ENCODE measurements at regions not wholly inside any gene's neighbourhood (a gene's known extent, or its start where the extent isn't known, plus 50 kb on each side); places are given as distances from the start of the nearest gene placed in this dataset.

GRCh38 chr5:63152871-63153270 is 574.3 kb downstream of the LRRC70 start:
- no peak overlapping the region for H3K4me2 ChIP-seq (ENCODE audit: low read length)
- no peaks in the 10 kb centered on the region for H3K9me3 ChIP-seq (ENCODE audit: low read length)
- no peak overlapping the region for H3K9ac ChIP-seq (ENCODE audit: low read length)
- H3K79me2 ChIP-seq (replicated peaks; ENCODE audit: insufficient read depth, low read length): no peaks in the 10 kb centered on the region
- H3K27me3 ChIP-seq (ENCODE audit: insufficient read depth, low read depth, low read length): no peaks in the 10 kb centered on the region
- H3K9me2 ChIP-seq (ENCODE audit: insufficient read depth, low read length): no peaks in the 10 kb centered on the region
- H3K4me3 ChIP-seq (ENCODE audit: low read length): no peak overlapping the region
- H3K27ac ChIP-seq (ENCODE audit: low read length): no peak overlapping the region
- H2AFZ ChIP-seq (ENCODE audit: low read depth, low read length): no peak overlapping the region
- H3K36me3 ChIP-seq (ENCODE audit: insufficient read depth, low read length): no peaks in the 10 kb centered on the region
- no peaks in the 10 kb centered on the region for H3F3A ChIP-seq (ENCODE audit: insufficient read depth, low read length, poor library complexity, severe bottlenecking)
- TF ChIP-seq, protein P1, sequence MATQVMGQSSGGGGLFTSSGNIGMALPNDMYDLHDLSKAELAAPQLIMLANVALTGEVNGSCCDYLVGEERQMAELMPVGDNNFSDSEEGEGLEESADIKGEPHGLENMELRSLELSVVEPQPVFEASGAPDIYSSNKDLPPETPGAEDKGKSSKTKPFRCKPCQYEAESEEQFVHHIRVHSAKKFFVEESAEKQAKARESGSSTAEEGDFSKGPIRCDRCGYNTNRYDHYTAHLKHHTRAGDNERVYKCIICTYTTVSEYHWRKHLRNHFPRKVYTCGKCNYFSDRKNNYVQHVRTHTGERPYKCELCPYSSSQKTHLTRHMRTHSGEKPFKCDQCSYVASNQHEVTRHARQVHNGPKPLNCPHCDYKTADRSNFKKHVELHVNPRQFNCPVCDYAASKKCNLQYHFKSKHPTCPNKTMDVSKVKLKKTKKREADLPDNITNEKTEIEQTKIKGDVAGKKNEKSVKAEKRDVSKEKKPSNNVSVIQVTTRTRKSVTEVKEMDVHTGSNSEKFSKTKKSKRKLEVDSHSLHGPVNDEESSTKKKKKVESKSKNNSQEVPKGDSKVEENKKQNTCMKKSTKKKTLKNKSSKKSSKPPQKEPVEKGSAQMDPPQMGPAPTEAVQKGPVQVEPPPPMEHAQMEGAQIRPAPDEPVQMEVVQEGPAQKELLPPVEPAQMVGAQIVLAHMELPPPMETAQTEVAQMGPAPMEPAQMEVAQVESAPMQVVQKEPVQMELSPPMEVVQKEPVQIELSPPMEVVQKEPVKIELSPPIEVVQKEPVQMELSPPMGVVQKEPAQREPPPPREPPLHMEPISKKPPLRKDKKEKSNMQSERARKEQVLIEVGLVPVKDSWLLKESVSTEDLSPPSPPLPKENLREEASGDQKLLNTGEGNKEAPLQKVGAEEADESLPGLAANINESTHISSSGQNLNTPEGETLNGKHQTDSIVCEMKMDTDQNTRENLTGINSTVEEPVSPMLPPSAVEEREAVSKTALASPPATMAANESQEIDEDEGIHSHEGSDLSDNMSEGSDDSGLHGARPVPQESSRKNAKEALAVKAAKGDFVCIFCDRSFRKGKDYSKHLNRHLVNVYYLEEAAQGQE (IDR thresholded peaks at IDR 0.05; ENCODE audit: borderline replicate concordance): no peak
- no peak for TF ChIP-seq TAF1 (IDR thresholded peaks at IDR 0.05; ENCODE audit: low read depth)
- TF ChIP-seq, protein P2, sequence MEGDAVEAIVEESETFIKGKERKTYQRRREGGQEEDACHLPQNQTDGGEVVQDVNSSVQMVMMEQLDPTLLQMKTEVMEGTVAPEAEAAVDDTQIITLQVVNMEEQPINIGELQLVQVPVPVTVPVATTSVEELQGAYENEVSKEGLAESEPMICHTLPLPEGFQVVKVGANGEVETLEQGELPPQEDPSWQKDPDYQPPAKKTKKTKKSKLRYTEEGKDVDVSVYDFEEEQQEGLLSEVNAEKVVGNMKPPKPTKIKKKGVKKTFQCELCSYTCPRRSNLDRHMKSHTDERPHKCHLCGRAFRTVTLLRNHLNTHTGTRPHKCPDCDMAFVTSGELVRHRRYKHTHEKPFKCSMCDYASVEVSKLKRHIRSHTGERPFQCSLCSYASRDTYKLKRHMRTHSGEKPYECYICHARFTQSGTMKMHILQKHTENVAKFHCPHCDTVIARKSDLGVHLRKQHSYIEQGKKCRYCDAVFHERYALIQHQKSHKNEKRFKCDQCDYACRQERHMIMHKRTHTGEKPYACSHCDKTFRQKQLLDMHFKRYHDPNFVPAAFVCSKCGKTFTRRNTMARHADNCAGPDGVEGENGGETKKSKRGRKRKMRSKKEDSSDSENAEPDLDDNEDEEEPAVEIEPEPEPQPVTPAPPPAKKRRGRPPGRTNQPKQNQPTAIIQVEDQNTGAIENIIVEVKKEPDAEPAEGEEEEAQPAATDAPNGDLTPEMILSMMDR (IDR thresholded peaks at IDR 0.05; ENCODE audit: poor library complexity, severe bottlenecking): no peak
- TF ChIP-seq MXI1 (conservative IDR thresholded peaks at IDR 0.05; ENCODE audit: poor library complexity, severe bottlenecking): no peak
- no peak for TF ChIP-seq RAD21 (conservative IDR thresholded peaks at IDR 0.05)
- no peak for TF ChIP-seq EP300 (conservative IDR thresholded peaks at IDR 0.05; ENCODE audit: poor library complexity, severe bottlenecking)
- TF ChIP-seq SMC3 (conservative IDR thresholded peaks at IDR 0.05; ENCODE audit: poor library complexity): no peak
- TF ChIP-seq POLR2AphosphoS5 (IDR thresholded peaks at IDR 0.05): no peak
- TF ChIP-seq EZH2 (IDR thresholded peaks at IDR 0.05; ENCODE audit: borderline replicate concordance, insufficient read depth, low read length, poor library complexity, severe bottlenecking): no peak
- H4K20me1 ChIP-seq (ENCODE audit: insufficient read depth): no peaks in the 10 kb centered on the region

DNA sequence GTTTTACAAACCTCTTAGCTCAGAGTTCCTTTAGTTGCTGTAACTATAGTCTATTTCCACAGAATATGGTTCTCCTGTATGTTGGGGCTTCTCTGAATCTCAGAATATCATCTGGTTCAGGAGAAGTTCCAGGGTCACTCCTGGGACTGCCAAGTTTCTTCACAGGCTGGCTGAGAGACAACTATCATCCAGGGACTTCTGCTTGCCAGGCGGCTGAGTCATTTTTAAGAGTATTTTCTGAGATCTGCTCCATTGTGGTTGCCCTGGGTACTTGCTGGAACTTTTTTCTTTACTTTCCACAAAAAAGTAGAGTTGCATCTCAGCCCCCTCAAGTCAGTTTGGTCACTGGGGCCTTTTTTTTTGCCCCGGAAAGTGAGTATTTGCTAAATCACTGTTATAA is 566.5 kb downstream of the LRRC70 start:
- Histone ChIP-seq H3K27ac (ENCODE audit: low read length) (no peak overlapping the region), H2AFZ (ENCODE audit: low read depth, low read length) (no peak overlapping the region)
- TF ChIP-seq MXI1 (conservative IDR thresholded peaks at IDR 0.05; ENCODE audit: poor library complexity, severe bottlenecking): no peak
- no peak for TF ChIP-seq TAF1 (IDR thresholded peaks at IDR 0.05; ENCODE audit: low read depth)
- no peak for TF ChIP-seq EP300 (conservative IDR thresholded peaks at IDR 0.05; ENCODE audit: poor library complexity, severe bottlenecking)
- no peak for TF ChIP-seq EZH2 (IDR thresholded peaks at IDR 0.05; ENCODE audit: borderline replicate concordance, insufficient read depth, low read length, poor library complexity, severe bottlenecking)
- no peak for TF ChIP-seq RAD21 (conservative IDR thresholded peaks at IDR 0.05)
- TF ChIP-seq POLR2AphosphoS5 (IDR thresholded peaks at IDR 0.05): no peak
- no peak for TF ChIP-seq SMC3 (conservative IDR thresholded peaks at IDR 0.05; ENCODE audit: poor library complexity)
- TF ChIP-seq, protein P1 (IDR thresholded peaks at IDR 0.05; ENCODE audit: borderline replicate concordance): no peak
- TF ChIP-seq, protein P2 (IDR thresholded peaks at IDR 0.05; ENCODE audit: poor library complexity, severe bottlenecking): no peak

More for the DNA sequence above, 566.5 kb downstream of the LRRC70 start:
- Histone ChIP-seq H3K9me3 (ENCODE audit: low read length) (no peaks in the 10 kb centered on the region), H3K36me3 (ENCODE audit: insufficient read depth, low read length) (no peaks in the 10 kb centered on the region), H3K4me2 (ENCODE audit: low read length) (no peak overlapping the region), H3F3A (ENCODE audit: insufficient read depth, low read length, poor library complexity, severe bottlenecking) (no peaks in the 10 kb centered on the region), H4K20me1 (ENCODE audit: insufficient read depth) (no peaks in the 10 kb centered on the region), H3K9me2 (ENCODE audit: insufficient read depth, low read length) (no peaks in the 10 kb centered on the region), H3K79me2 (replicated peaks; ENCODE audit: insufficient read depth, low read length) (no peaks in the 10 kb centered on the region), H3K4me3 (ENCODE audit: low read length) (no peak overlapping the region), H3K9ac (ENCODE audit: low read length) (no peak overlapping the region), H3K27me3 (ENCODE audit: insufficient read depth, low read depth, low read length) (no peaks in the 10 kb centered on the region)
